ENCODE measurements at regions not wholly inside any gene's neighbourhood (a gene's known extent, or its start where the extent isn't known, plus 50 kb on each side); places are given as distances from the start of the nearest gene placed in this dataset.

DNA sequence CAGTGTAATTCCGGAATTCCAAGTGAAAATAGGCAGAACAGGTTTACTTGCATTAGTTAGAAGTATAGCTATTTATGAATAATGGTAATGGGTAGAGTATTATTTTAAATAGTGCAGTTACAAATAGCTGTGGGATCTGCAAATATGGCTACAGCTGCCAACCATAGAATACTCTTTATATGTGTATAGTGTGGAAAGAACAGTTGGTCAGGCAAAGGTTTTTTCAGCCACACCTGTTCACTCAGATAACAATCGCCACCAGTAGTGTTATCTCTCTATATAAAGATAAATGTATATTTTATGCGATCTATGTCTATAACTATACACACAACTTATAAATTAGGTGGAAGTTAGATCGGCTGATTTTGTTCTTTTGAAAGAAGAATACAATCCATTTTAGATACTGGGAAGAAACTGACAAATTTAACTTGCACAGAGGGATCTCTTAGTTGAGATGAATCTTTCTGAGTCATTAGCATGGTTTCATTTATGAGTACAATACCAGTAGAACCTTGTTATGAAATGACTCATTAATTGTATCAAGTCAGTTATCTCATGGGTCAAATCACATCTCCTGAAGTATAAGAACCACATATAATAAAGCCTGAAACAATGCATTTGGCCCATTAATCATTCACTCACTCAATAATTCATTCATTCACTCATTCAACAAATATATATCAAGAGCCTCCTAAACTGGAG, 100.9 kb upstream of the NR3C2 start:
- no TSS peak for BruUV-seq (replicated peaks)
- FAIRE-seq (no peak), DNase-seq (ENCODE audit: low spot score) (no peak), ATAC-seq (no peak)
- no peak overlapping the region for H2AFZ ChIP-seq (ENCODE audit: low read length)
- H3K79me2 ChIP-seq (ENCODE audit: insufficient read depth, low read length) = no peaks in the 10 kb centered on the region
- no peaks in the 10 kb centered on the region for H3K27me3 ChIP-seq (ENCODE audit: control insufficient read depth in 1 of 2, insufficient read depth in 2 of 2, low read length in 2 of 2)
- CTCF ChIA-PET (ENCODE audit: low intra/inter-chr PET ratio, low total read pairs) = no interaction called here
- in situ Hi-C loops (cut with HindIII; ENCODE audit: extremely low pct_ligation_motif_present, low pct_unique_long_range_greater_than_20kb) (no loop called here), intact Hi-C loops (cut with micrococcal nuclease; ENCODE audit: unreplicated experiment) (no loop called here)
- no peaks in the 10 kb centered on the region for H3K36me3 ChIP-seq (replicated peaks in 1 of 2; ENCODE audit: control insufficient read depth in 1 of 2, insufficient read depth in 2 of 2, low read length in 2 of 2)
- no peak overlapping the region for H3K9ac ChIP-seq (ENCODE audit: insufficient read depth, low read depth, low read length)
- no peak overlapping the region for H3K4me3 ChIP-seq (replicated peaks in 1 of 3; ENCODE audit: insufficient read depth in 1 of 3, low read depth in 2 of 3, low read length in 3 of 3)
- 17% methylated on average over 4 of the region's 4 CpGs for WGBS (ENCODE audit: low lambda C conversion rate)
- POLR2A ChIA-PET = no interaction called here
- no peak overlapping the region for H3K27ac ChIP-seq (ENCODE audit: extremely low read length, insufficient read depth, low read length)
- H4K20me1 ChIP-seq (ENCODE audit: insufficient read depth, low read length) = no peaks in the 10 kb centered on the region
- no peaks in the 10 kb centered on the region for H3K4me1 ChIP-seq (ENCODE audit: insufficient read depth, low read length)
- H3K9me3 ChIP-seq (ENCODE audit: low read length) = no peaks in the 10 kb centered on the region
- no peak for TF ChIP-seq SMARCE1 (IDR thresholded peaks at IDR 0.05; ENCODE audit: borderline replicate concordance)
- no peak for TF ChIP-seq ZNF430 (CRISPR knock-in tag; IDR thresholded peaks at IDR 0.05)
- H3K4me2 ChIP-seq (ENCODE audit: low read depth, low read length) = no peak overlapping the region

DNA sequence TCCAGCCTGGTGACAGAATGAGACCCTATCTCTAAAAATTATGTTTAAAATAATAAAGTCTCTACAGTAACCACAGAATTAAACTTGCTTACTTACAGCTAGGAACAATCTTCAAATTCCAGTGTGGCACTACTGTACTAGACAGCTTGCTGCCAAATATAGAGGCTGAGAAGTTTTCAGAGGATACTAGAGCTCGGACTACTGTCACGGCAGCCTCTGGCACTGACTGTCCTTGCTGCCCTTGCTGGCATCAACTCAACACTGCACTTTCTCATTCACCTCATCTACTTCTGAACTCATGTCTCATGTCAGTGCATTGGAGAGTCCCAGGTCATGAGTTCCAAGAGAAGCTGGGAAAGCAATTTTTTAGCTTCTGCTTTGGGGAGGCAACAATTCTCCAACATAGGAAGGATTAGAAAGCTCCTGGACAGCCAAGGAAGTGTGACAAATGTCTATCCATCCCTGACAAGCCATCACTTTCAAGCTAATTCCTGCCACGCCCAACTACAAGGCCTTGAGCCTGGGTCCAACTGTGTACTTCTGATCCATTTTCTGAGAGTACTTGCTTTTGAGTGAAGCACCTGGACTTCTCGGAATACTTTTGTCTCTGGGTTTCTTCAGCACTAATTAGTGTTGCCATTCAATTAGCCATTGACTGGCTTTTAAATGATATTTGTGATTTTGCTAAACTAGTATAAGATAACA, 98.6 kb upstream of the NR3C2 start:
- H3K36me3 ChIP-seq (replicated peaks in 1 of 2; ENCODE audit: control insufficient read depth in 1 of 2, insufficient read depth in 2 of 2, low read length in 2 of 2) = no peaks in the 10 kb centered on the region
- no peak overlapping the region for H2AFZ ChIP-seq (ENCODE audit: low read length)
- 17% methylated on average over 3 of the region's 4 CpGs for WGBS (ENCODE audit: low lambda C conversion rate)
- no peaks in the 10 kb centered on the region for H3K4me1 ChIP-seq (ENCODE audit: insufficient read depth, low read length)
- no peak overlapping the region for H3K9ac ChIP-seq (ENCODE audit: insufficient read depth, low read depth, low read length)
- H3K27ac ChIP-seq (ENCODE audit: extremely low read length, insufficient read depth, low read length) = no peak overlapping the region
- no peak overlapping the region for H3K4me3 ChIP-seq (replicated peaks in 1 of 3; ENCODE audit: insufficient read depth in 1 of 3, low read depth in 2 of 3, low read length in 3 of 3)
- H3K9me3 ChIP-seq (ENCODE audit: low read length) = peaks cover 7% of the 10 kb centered on the region
- ChIA-PET POLR2A (no interaction called here), CTCF (ENCODE audit: low intra/inter-chr PET ratio, low total read pairs) (no interaction called here)
- DNase-seq (ENCODE audit: low spot score) (no peak), FAIRE-seq (no peak), ATAC-seq (no peak)
- H3K79me2 ChIP-seq (ENCODE audit: insufficient read depth, low read length) = no peaks in the 10 kb centered on the region
- BruUV-seq (replicated peaks) = no TSS peak
- in situ Hi-C loops (cut with HindIII; ENCODE audit: extremely low pct_ligation_motif_present, low pct_unique_long_range_greater_than_20kb) (no loop called here), intact Hi-C loops (cut with micrococcal nuclease; ENCODE audit: unreplicated experiment) (no loop called here)
- no peaks in the 10 kb centered on the region for H4K20me1 ChIP-seq (ENCODE audit: insufficient read depth, low read length)
- H3K4me2 ChIP-seq (ENCODE audit: low read depth, low read length) = no peak overlapping the region
- no peaks in the 10 kb centered on the region for H3K27me3 ChIP-seq (ENCODE audit: control insufficient read depth in 1 of 2, insufficient read depth in 2 of 2, low read length in 2 of 2)
- TF ChIP-seq ZKSCAN5 (CRISPR knock-in tag; IDR thresholded peaks at IDR 0.05) (no peak), CC2D1A (CRISPR knock-in tag; IDR thresholded peaks at IDR 0.05) (no peak), AKAP8 (CRISPR knock-in tag; IDR thresholded peaks at IDR 0.05) (no peak)
- TF ChIP-seq, protein P1, sequence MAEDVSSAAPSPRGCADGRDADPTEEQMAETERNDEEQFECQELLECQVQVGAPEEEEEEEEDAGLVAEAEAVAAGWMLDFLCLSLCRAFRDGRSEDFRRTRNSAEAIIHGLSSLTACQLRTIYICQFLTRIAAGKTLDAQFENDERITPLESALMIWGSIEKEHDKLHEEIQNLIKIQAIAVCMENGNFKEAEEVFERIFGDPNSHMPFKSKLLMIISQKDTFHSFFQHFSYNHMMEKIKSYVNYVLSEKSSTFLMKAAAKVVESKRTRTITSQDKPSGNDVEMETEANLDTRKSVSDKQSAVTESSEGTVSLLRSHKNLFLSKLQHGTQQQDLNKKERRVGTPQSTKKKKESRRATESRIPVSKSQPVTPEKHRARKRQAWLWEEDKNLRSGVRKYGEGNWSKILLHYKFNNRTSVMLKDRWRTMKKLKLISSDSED (CRISPR knock-in tag; IDR thresholded peaks at IDR 0.05) = no peak
- TF ChIP-seq, protein P2, sequence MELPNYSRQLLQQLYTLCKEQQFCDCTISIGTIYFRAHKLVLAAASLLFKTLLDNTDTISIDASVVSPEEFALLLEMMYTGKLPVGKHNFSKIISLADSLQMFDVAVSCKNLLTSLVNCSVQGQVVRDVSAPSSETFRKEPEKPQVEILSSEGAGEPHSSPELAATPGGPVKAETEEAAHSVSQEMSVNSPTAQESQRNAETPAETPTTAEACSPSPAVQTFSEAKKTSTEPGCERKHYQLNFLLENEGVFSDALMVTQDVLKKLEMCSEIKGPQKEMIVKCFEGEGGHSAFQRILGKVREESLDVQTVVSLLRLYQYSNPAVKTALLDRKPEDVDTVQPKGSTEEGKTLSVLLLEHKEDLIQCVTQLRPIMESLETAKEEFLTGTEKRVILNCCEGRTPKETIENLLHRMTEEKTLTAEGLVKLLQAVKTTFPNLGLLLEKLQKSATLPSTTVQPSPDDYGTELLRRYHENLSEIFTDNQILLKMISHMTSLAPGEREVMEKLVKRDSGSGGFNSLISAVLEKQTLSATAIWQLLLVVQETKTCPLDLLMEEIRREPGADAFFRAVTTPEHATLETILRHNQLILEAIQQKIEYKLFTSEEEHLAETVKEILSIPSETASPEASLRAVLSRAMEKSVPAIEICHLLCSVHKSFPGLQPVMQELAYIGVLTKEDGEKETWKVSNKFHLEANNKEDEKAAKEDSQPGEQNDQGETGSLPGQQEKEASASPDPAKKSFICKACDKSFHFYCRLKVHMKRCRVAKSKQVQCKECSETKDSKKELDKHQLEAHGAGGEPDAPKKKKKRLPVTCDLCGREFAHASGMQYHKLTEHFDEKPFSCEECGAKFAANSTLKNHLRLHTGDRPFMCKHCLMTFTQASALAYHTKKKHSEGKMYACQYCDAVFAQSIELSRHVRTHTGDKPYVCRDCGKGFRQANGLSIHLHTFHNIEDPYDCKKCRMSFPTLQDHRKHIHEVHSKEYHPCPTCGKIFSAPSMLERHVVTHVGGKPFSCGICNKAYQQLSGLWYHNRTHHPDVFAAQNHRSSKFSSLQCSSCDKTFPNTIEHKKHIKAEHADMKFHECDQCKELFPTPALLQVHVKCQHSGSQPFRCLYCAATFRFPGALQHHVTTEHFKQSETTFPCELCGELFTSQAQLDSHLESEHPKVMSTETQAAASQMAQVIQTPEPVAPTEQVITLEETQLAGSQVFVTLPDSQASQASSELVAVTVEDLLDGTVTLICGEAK (IDR thresholded peaks at IDR 0.05) = no peak
- TF ChIP-seq, protein P2 (CRISPR knock-in tag; IDR thresholded peaks at IDR 0.05) = no peak

All from HepG2 (cell line).